Endothelial cell of umbilical vein (primary cell): ENCODE measurements at regions not wholly inside any gene's neighbourhood (a gene's known extent, or its start where the extent isn't known, plus 50 kb on each side); places are given as distances from the start of the nearest gene placed in this dataset.

Source experiments
- BruUV-seq: library from RNA; stranded (reverse); fragments of 400-500 nt; replicated peaks from 2 replicates; lab custom pipeline; 2021; lab: Mats Ljungman, UMichigan
- CTCF ChIA-PET: fragments of 300-600, 350-600 bp; sonication (Branson Sonifier 250); formaldehyde crosslinking; loops from one replicate; lab custom pipeline; 2021; ENCODE audit warnings: antibody characterized with exemption, inconsistent platforms; lab: Charles Lee
- POLR2A ChIA-PET: fragments of 300-600, 350-600 bp; sonication (Branson Sonifier 250); formaldehyde crosslinking; loops from one replicate; lab custom pipeline; 2021; ENCODE audit warnings: antibody characterized with exemption, inconsistent platforms; lab: Charles Lee
- DNase-seq: peaks from one replicate; pipeline ENCODE4 v3.0.0-alpha.2; 2011; ENCODE audit warnings: low read depth, low spot score
- FAIRE-seq: peaks from 2 replicates; lab custom pipeline; 2011; peaks lifted over from hg19 to GRCh38; lab: Jason Lieb, UNC
- H2AFZ ChIP-seq: 2 replicates; pipeline ENCODE4 v1.6.0; 2012; ENCODE audit warnings: low read depth, low read length, control low read depth, inconsistent platforms
- H3K27ac ChIP-seq: 2 replicates; pipeline ENCODE4 v1.5.1; 2011; ENCODE audit warnings: low read depth, mild to moderate bottlenecking, control low read depth, low read length, moderate library complexity; ENCODE audit not compliant: insufficient read depth
- H3K27me3 ChIP-seq, 2 experiments: 2 replicates each; pipeline versions ENCODE4 v1.6.0 to v1.6.1; 2011; ENCODE audit warnings: low read length in 2 of 2, mixed read lengths in 1 of 2; ENCODE audit not compliant: control insufficient read depth in 2 of 2, insufficient read depth in 2 of 2
- H3K36me3 ChIP-seq, 2 experiments: 2 replicates in 1 of 2; 3 replicates in 1 of 2; pipeline ENCODE4 v1.5.1; 2011; ENCODE audit warnings: low read length in 2 of 2, mild to moderate bottlenecking in 1 of 2, moderate library complexity in 1 of 2; ENCODE audit not compliant: control insufficient read depth in 2 of 2, insufficient read depth in 2 of 2; ENCODE audit errors: extremely low read depth in 1 of 2
- H3K4me1 ChIP-seq: 3 replicates; pipeline ENCODE4 v1.5.1; 2011; ENCODE audit warnings: mild to moderate bottlenecking, low read length; ENCODE audit not compliant: control insufficient read depth, insufficient read depth; ENCODE audit errors: extremely low read depth
- H3K4me2 ChIP-seq: 2 replicates; pipeline ENCODE4 v1.6.1; 2011; ENCODE audit warnings: low read length, control low read depth, mixed read lengths; ENCODE audit not compliant: insufficient read depth
- H3K4me3 ChIP-seq, 3 experiments: fragments of 200-600 bp in 1 of 3; sonication (generic), shearing (Covaris generic) in 1 of 3; replicated peaks in 1 of 3; 2 replicates each; pipeline ENCODE4 v1.5.1; 2011 to 2016; ENCODE audit warnings: control low read depth in 3 of 3, low read length in 3 of 3, mild to moderate bottlenecking in 2 of 3, inconsistent platforms in 1 of 3, low read depth in 1 of 3, moderate library complexity in 1 of 3; ENCODE audit not compliant: insufficient read depth in 1 of 3
- H3K79me2 ChIP-seq: 2 replicates; pipeline ENCODE4 v1.6.0; 2012; ENCODE audit warnings: low read length, inconsistent platforms; ENCODE audit not compliant: control insufficient read depth, insufficient read depth
- H3K9ac ChIP-seq: replicated peaks from 2 replicates; pipeline ENCODE3; 2011; ENCODE audit warnings: low read length, control low read depth; ENCODE audit not compliant: insufficient read depth; ENCODE audit errors: extremely low read depth
- H3K9me1 ChIP-seq: replicated peaks from 3 replicates; pipeline ENCODE4 v1.6.0; 2011; ENCODE audit warnings: mild to moderate bottlenecking, low read length; ENCODE audit not compliant: control insufficient read depth, insufficient read depth; ENCODE audit errors: extremely low read depth
- H3K9me3 ChIP-seq: replicated peaks from 2 replicates; pipeline ENCODE4 v1.5.1; 2012; ENCODE audit warnings: low read length, inconsistent platforms; ENCODE audit not compliant: control insufficient read depth, insufficient read depth
- H4K20me1 ChIP-seq: replicated peaks from 2 replicates; pipeline ENCODE3; 2011; ENCODE audit warnings: mild to moderate bottlenecking, low read length; ENCODE audit not compliant: control insufficient read depth, insufficient read depth; ENCODE audit errors: extremely low read depth
- CTCF ChIP-seq, 2 donors: IDR thresholded peaks; 1 replicate in 1 of 2; 2 replicates in 1 of 2; pipeline ENCODE4 v1.5.1; 2011; ENCODE audit warnings: low read length in 2 of 2, mild to moderate bottlenecking in 2 of 2, moderate library complexity in 2 of 2, control low read depth in 1 of 2, inconsistent platforms in 1 of 2, low read depth in 1 of 2; ENCODE audit not compliant: insufficient read depth in 1 of 2; ENCODE audit errors: extremely low read depth in 1 of 2
- EZH2 ChIP-seq: IDR thresholded peaks from 2 replicates; pipeline ENCODE4 v1.6.1; 2012; ENCODE audit warnings: borderline replicate concordance, low read depth, mild to moderate bottlenecking, moderate library complexity, low read length, inconsistent platforms; ENCODE audit not compliant: severe bottlenecking
- FOS ChIP-seq: IDR thresholded peaks from 2 replicates; pipeline ENCODE4 v1.6.1; 2011; ENCODE audit warnings: mild to moderate bottlenecking, low read length, moderate library complexity, borderline replicate concordance; ENCODE audit not compliant: insufficient read depth
- GATA2 ChIP-seq: IDR thresholded peaks from 2 replicates; pipeline ENCODE4 v1.7.0; 2011; ENCODE audit warnings: low read depth, mild to moderate bottlenecking, moderate library complexity, mixed read lengths, low read length; ENCODE audit not compliant: insufficient read length, insufficient read depth
- JUN ChIP-seq: IDR thresholded peaks from 2 replicates; pipeline ENCODE4 v1.6.1; 2011; ENCODE audit warnings: borderline replicate concordance, low read depth; ENCODE audit not compliant: insufficient read length, insufficient read depth
- MAX ChIP-seq: IDR thresholded peaks from 2 replicates; pipeline ENCODE4 v1.6.1; 2011; ENCODE audit not compliant: insufficient read depth, insufficient read length
- MYC ChIP-seq: IDR thresholded peaks from one replicate; pipeline ENCODE4 v1.6.1; 2011; ENCODE audit warnings: mild to moderate bottlenecking, low read depth, low read length
- POLR2A ChIP-seq: IDR thresholded peaks from 2 replicates; pipeline ENCODE4 v1.6.1; 2012; ENCODE audit warnings: low read depth, mild to moderate bottlenecking, control low read depth, low read length
- POLR2AphosphoS5 ChIP-seq: IDR thresholded peaks from 2 replicates; pipeline ENCODE4 v1.6.1; 2012; ENCODE audit warnings: low read depth, mild to moderate bottlenecking, control low read depth, low read length, moderate library complexity; ENCODE audit not compliant: insufficient read depth
- dilution Hi-C: fragments of 300-500 bp; cut with MboI; formaldehyde crosslinking; loops from one replicate; pipeline ENCODE4 v1.15.0; 2019; ENCODE audit warnings: low sequenced_read_pairs; ENCODE audit not compliant: extremely low pct_ligation_motif_present
- intact Hi-C: fragments of 100-400 bp; cut with micrococcal nuclease; formaldehyde crosslinking; loops from one replicate; pipeline ENCODE4 v1.10.0; 2022

GRCh38 chr5:23606927-23607326, 99.5 kb downstream of the PRDM9 start:
- Histone ChIP-seq H3K9me1 (no peaks in the 10 kb centered on the region), H3K79me2 (no peaks in the 10 kb centered on the region), H2AFZ (no peak overlapping the region), H3K9me3 (peaks cover 2% of the 10 kb centered on the region), H3K4me2 (no peak overlapping the region), H4K20me1 (no peaks in the 10 kb centered on the region), H3K4me3 (no peak overlapping the region), H3K36me3 (no peaks in the 10 kb centered on the region), H3K4me1 (no peaks in the 10 kb centered on the region), H3K27ac (no peak overlapping the region), H3K27me3 (no peaks in the 10 kb centered on the region), H3K9ac (no peak overlapping the region)
- BruUV-seq, result no TSS peak
- FAIRE-seq (no peak), DNase-seq (no peak)
- intact Hi-C loops, result no loop called here
- TF ChIP-seq MYC, result no peak
- dilution Hi-C loops, result no loop called here
- CTCF ChIA-PET, result no interaction called here
- POLR2A ChIA-PET, result no interaction called here

- dilution Hi-C loops, result no loop called here
- CTCF ChIA-PET, result no interaction called here
- no peak for TF ChIP-seq MYC
- TF ChIP-seq GATA2, result no peak
- TF ChIP-seq POLR2AphosphoS5, result no peak
- no peak for TF ChIP-seq FOS
- no peak for TF ChIP-seq POLR2A
- TF ChIP-seq EZH2, result no peak
- TF ChIP-seq CTCF (IDR thresholded peaks at IDR 0.05; ENCODE audit: extremely low read depth in 1 of 2, insufficient read depth in 1 of 2, low read depth in 1 of 2, low read length in 2 of 2), result no peak
- TF ChIP-seq MAX, result no peak
- no peak for TF ChIP-seq JUN
- Histone ChIP-seq H3K4me1 (no peaks in the 10 kb centered on the region), H3K36me3 (no peaks in the 10 kb centered on the region), H3K4me3 (no peak overlapping the region), H3K9me3 (peaks cover 9% of the 10 kb centered on the region), H3K27me3 (no peaks in the 10 kb centered on the region), H2AFZ (no peak overlapping the region), H3K9ac (no peak overlapping the region), H3K4me2 (no peak overlapping the region), H3K79me2 (no peaks in the 10 kb centered on the region), H4K20me1 (no peaks in the 10 kb centered on the region), H3K9me1 (no peaks in the 10 kb centered on the region), H3K27ac (no peak overlapping the region)
- FAIRE-seq (no peak), DNase-seq (no peak)
- intact Hi-C loops, result no loop called here
- POLR2A ChIA-PET, result no interaction called here
- BruUV-seq, result no TSS peak
These were observed 105.3 kb downstream of the PRDM9 start for GRCh38 chr5:23612701-23613100.
